GM12873 (cell line): ENCODE measurements at regions not wholly inside any gene's neighbourhood (a gene's known extent, or its start where the extent isn't known, plus 50 kb on each side); places are given as distances from the start of the nearest gene placed in this dataset.

Source experiments
- CTCF ChIP-seq: IDR thresholded peaks from 2 replicates; pipeline ENCODE4 v1.5.1; 2012; ENCODE audit warnings: low read depth, mild to moderate bottlenecking, moderate library complexity, low read length, control low read depth; ENCODE audit not compliant: insufficient read depth; ENCODE audit errors: missing control alignments

- TF ChIP-seq CTCF: no peak
Measured at GRCh38 chr16:55192734-55193133, 131.3 kb upstream of the IRX6 start.

GRCh38 chr16:55203570-55203969, 120.4 kb upstream of the IRX6 start:
- TF ChIP-seq CTCF: no peak

- no peak for TF ChIP-seq CTCF
Measured at GRCh38 chr16:55204069-55204468, 119.9 kb upstream of the IRX6 start.

GRCh38 chr16:55204923-55205322, 119.1 kb upstream of the IRX6 start:
- no peak for TF ChIP-seq CTCF

DNA sequence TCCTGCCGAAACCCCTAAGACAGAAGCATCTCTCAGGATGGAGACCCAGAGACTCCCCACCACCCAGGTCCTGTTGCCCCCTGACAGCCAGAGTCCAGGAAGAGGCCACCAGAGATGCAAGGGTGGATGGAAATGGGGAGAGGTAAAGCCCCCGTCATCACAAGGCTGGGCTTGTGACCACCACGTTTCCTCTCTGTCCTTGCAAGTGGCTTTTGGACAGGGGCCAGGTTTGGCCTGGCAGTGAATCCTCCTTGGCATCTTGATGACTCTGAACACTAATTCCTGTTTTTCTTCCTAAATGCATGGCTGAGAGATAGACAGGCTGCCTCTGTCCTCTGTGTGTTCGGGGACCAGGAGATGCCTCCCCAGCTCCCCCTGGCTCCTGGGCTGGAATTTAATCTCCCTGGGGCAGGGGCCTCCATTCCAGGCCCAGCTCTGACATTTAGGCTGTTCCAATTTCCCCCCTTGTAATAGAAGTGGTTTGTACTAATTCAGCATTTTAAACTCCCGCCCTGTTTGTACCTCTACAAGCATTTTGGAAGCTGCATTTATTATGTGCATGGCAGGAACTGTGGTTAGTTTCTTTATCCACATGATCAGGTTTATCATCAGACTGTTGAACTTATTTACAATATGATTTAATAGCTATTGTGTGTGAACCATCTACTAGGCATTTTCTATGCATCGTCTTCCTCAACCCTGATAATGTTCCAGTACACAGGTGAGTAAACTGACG, 116.1 kb upstream of the IRX6 start:
- TF ChIP-seq CTCF: no peak

DNA sequence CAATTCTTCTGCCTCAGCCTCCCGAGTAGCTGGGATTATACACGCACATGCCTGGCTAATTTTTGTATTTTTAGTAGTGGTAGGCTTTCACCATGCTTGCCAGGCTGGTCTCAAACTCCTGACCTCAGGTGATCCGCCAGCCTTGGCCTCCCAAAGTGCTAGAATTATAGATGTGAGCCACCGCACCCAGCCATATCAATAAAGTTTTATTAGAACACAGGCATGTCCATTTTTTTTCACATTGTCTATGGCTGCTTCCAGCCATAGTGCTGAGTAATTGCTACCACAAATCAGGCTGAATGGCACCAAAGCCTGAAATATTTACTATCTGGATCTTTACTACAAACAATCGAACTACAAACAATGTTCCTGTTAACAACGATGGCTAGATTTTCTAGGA, 114.4 kb upstream of the IRX6 start:
- no peak for TF ChIP-seq CTCF

DNA sequence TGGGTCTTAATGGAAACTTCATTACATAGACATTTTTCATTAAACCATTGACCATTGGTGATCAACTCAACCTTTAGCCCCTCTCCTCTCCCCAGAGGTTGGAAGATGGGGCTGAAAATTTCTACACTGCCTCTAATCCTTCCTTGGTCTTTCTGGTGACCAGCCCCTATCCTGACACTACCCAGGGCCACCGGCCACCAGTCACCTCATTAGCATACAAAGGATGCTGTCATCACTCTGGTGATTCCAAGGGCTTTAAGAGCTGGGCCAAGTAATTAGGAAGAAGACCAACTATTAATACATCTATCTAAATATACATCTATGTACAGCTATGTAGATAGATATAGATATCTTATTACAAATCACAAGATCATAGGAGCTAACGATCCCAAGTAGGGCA, 111.2 kb upstream of the IRX6 start:
- TF ChIP-seq CTCF: no peak
